Umbilical cord (tissue), 1 donor: ENCODE measurements at regions not wholly inside any gene's neighbourhood (a gene's known extent, or its start where the extent isn't known, plus 50 kb on each side); places are given as distances from the start of the nearest gene placed in this dataset.

ENCODE experiments used
- DNase-seq: peaks from one replicate; pipeline ENCODE4 v3.0.0-alpha.2; 2015; ENCODE audit warnings: low spot score

GRCh38 chr12:132408626-132409494, 79.5 kb upstream of the GALNT9 start:
- no peak for DNase-seq

GRCh38 chr12:132407992-132408391, 78.6 kb upstream of the GALNT9 start:
- DNase-seq = no peak

- no peak for DNase-seq
Measured at GRCh38 chr12:132407451-132407961, 78.1 kb upstream of the GALNT9 start.

- DNase-seq = no peak
Measured at GRCh38 chr12:132406493-132407450, 77.4 kb upstream of the GALNT9 start.

- DNase-seq = no peak
Measured at GRCh38 chr12:132405742-132406251, 76.4 kb upstream of the GALNT9 start.

GRCh38 chr12:132404951-132405741, 75.8 kb upstream of the GALNT9 start:
- no peak for DNase-seq

- DNase-seq = no peak
Measured at GRCh38 chr12:132404435-132404855, 75.1 kb upstream of the GALNT9 start.

- DNase-seq = no peak
Measured at GRCh38 chr12:132403636-132404434, 74.4 kb upstream of the GALNT9 start.

GRCh38 chr12:132402831-132403416, 73.5 kb upstream of the GALNT9 start:
- no peak for DNase-seq

- no peak for DNase-seq
Measured at GRCh38 chr12:132401982-132402381, 72.6 kb upstream of the GALNT9 start.

- no peak for DNase-seq
Measured at GRCh38 chr12:132400011-132400641, 70.7 kb upstream of the GALNT9 start.

- DNase-seq = no peak
Measured at GRCh38 chr12:132399092-132400010, 70.0 kb upstream of the GALNT9 start.

- no peak for DNase-seq
Measured at GRCh38 chr12:132398386-132398991, 69.1 kb upstream of the GALNT9 start.

GRCh38 chr12:132397934-132398385, 68.6 kb upstream of the GALNT9 start:
- no peak for DNase-seq

GRCh38 chr12:132397152-132397933, 68.0 kb upstream of the GALNT9 start:
- DNase-seq = no peak

GRCh38 chr12:132396657-132397056, 67.3 kb upstream of the GALNT9 start:
- no peak for DNase-seq

- DNase-seq = no peak
Measured at GRCh38 chr12:132395908-132396305, 66.5 kb upstream of the GALNT9 start.
